ENCODE measurements at regions not wholly inside any gene's neighbourhood (a gene's known extent, or its start where the extent isn't known, plus 50 kb on each side); places are given as distances from the start of the nearest gene placed in this dataset.

DNA sequence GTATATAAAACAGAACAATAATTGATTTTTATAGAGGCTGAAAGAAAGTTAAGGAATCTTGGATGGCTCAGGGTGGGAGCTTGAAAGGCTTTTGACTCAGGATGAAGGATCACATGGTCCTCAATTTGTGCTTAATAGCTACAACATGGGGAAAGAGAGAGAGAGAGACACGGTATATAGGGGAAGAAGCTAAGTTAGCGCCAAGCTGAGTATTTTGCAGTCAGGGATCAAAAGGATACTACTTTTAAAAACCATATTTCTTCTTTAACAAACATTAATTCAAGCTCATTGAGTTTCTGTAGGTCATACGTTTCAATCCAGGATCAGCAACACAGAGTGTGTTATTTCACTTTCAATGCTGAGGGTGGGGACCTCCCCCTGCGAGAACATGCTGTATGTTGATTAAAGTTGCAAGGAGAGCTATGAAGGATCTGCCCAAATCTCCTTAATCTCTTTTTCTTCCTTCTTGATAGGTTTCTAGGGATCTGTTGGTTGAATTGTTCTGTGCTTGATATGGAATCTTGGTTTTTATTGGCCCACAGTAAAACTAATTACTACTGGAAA is 133.1 kb upstream of the NUDT4 start:
- no peak for DNase-seq (ENCODE audit: low read depth)
- Histone ChIP-seq H3K4me3 (ENCODE audit: low read depth, low read length) (no peak overlapping the region), H3K27me3 (ENCODE audit: control insufficient read depth, insufficient read depth, low read length) (no peaks in the 10 kb centered on the region), H3K36me3 (ENCODE audit: control insufficient read depth, insufficient read depth, low read length) (no peaks in the 10 kb centered on the region)
- TF ChIP-seq, protein P1, sequence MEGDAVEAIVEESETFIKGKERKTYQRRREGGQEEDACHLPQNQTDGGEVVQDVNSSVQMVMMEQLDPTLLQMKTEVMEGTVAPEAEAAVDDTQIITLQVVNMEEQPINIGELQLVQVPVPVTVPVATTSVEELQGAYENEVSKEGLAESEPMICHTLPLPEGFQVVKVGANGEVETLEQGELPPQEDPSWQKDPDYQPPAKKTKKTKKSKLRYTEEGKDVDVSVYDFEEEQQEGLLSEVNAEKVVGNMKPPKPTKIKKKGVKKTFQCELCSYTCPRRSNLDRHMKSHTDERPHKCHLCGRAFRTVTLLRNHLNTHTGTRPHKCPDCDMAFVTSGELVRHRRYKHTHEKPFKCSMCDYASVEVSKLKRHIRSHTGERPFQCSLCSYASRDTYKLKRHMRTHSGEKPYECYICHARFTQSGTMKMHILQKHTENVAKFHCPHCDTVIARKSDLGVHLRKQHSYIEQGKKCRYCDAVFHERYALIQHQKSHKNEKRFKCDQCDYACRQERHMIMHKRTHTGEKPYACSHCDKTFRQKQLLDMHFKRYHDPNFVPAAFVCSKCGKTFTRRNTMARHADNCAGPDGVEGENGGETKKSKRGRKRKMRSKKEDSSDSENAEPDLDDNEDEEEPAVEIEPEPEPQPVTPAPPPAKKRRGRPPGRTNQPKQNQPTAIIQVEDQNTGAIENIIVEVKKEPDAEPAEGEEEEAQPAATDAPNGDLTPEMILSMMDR (IDR thresholded peaks at IDR 0.05; ENCODE audit: insufficient read depth, low read length, poor library complexity, severe bottlenecking), result no peak

DNA sequence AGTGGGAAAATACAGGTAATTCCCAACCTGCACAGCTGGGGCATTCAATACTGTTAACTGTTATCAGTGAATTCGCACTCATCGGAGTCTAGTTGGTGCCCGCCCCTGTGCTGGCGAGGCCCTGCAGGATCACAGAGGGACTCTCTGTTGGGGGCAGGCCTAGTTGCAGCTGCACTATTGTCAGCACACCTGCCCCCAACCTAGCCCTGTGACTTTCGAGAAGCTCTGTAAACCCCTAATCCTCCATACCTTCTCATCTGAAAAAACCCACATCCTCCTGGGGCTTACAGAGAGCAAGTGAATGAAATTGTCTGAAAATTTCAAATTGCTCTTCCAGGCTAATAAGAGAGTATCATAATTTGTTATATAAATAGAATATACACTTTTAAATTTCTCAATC is 132.2 kb upstream of the NUDT4 start:
- TF ChIP-seq, protein P1 (IDR thresholded peaks at IDR 0.05; ENCODE audit: insufficient read depth, low read length, poor library complexity, severe bottlenecking), result no peak

DNA sequence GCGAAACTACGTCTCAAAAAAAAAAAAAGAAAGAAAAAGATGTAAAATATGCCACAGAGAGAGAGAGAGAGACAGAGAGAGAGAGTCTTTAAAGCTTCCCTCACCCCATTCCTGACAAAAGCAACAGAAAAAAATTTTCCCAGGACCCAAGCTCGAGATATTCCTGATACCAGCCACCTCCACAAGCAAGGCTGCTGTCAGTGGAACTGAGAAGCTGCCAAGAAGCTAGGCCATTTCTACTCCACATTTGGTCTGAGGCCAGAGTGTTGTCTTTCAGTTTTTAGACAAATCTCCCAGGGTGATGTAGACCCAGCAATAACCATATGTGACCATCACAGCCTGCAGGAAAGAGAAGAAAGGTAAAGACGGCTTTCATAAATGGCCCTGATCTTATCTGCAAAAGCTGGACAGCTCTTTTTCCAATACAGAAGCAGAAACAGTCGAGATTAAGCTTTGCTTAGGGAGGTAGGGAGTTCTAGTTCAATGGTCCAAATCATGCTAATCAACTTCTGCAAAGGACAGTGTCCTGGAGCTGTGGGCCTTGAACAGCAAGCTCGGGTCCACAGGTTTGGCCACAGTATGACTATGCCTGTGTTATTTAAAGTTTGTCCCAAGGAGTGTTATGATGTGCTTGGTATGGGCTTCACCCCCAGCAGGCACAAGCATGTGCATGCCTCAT is 130.3 kb upstream of the NUDT4 start:
- TF ChIP-seq, protein P1 (IDR thresholded peaks at IDR 0.05; ENCODE audit: insufficient read depth, low read length, poor library complexity, severe bottlenecking), result no peak
- Histone ChIP-seq H3K36me3 (ENCODE audit: control insufficient read depth, insufficient read depth, low read length) (no peaks in the 10 kb centered on the region), H3K4me3 (ENCODE audit: low read depth, low read length) (no peak overlapping the region), H3K27me3 (ENCODE audit: control insufficient read depth, insufficient read depth, low read length) (no peaks in the 10 kb centered on the region)
- no peak for DNase-seq (ENCODE audit: low read depth)

More for the DNA sequence above, 132.2 kb upstream of the NUDT4 start:
- no peaks in the 10 kb centered on the region for H3K27me3 ChIP-seq (ENCODE audit: control insufficient read depth, insufficient read depth, low read length)
- no peak overlapping the region for H3K4me3 ChIP-seq (ENCODE audit: low read depth, low read length)
- no peaks in the 10 kb centered on the region for H3K36me3 ChIP-seq (ENCODE audit: control insufficient read depth, insufficient read depth, low read length)
- DNase-seq (ENCODE audit: low read depth), result no peak

DNA sequence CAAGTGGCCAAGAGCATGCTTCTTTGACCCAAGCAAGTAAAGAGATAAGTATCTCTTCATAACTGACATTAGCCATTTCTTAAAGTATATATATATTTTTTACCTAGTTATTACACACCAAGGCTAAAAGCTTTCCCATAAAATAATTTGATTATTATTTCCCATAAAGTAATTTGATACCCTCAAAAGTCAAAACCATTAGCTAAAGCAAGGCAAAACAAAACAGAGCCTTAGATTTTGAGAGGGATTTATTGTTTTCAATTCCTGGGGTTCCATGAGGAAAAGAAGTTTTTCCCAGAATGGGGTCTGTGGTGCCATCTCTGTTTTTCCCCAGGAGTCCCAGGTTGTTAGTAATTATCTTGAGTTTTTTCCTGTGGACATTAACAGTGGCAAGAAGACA is 125.5 kb upstream of the NUDT4 start:
- no peak for DNase-seq (ENCODE audit: low read depth)
- Histone ChIP-seq H3K27me3 (ENCODE audit: control insufficient read depth, insufficient read depth, low read length) (no peaks in the 10 kb centered on the region), H3K4me3 (ENCODE audit: low read depth, low read length) (no peak overlapping the region), H3K36me3 (ENCODE audit: control insufficient read depth, insufficient read depth, low read length) (no peaks in the 10 kb centered on the region)
- TF ChIP-seq, protein P1 (IDR thresholded peaks at IDR 0.05; ENCODE audit: insufficient read depth, low read length, poor library complexity, severe bottlenecking), result no peak

DNA sequence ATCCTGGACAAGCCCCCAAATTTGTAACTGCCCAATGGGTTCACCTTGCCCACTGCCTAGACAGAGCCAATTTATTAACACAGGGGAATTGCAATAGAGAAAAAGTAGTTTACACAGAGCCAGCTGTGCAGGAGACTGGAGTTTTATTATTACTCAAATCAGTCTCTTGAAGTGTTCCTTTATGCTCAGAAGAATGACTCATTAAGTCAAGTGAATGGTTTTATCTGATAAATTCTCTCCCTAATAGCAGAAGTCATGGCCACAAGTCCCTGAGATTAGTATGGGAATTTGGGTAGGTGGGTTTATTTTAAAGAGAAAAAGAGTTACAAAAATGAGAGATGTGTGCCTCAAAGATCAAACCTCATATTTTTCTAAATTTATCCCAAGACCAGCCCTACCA is 122.8 kb upstream of the NUDT4 start:
- no peak overlapping the region for H3K4me3 ChIP-seq (ENCODE audit: low read depth, low read length)
- no peaks in the 10 kb centered on the region for H3K36me3 ChIP-seq (ENCODE audit: control insufficient read depth, insufficient read depth, low read length)
- TF ChIP-seq, protein P1 (IDR thresholded peaks at IDR 0.05; ENCODE audit: insufficient read depth, low read length, poor library complexity, severe bottlenecking), result no peak
- no peak for DNase-seq (ENCODE audit: low read depth)
- no peaks in the 10 kb centered on the region for H3K27me3 ChIP-seq (ENCODE audit: control insufficient read depth, insufficient read depth, low read length)

Data from kidney epithelial cell (primary cell).